Pons (tissue), 1 donor: ENCODE measurements at regions not wholly inside any gene's neighbourhood (a gene's known extent, or its start where the extent isn't known, plus 50 kb on each side); places are given as distances from the start of the nearest gene placed in this dataset.
A peak's percentile ranks its signal among the peaks of the same experiment; 100 is the strongest.

Experiments
- DNase-seq: peaks from one replicate; pipeline ENCODE4 v3.0.0-alpha.2; 2016; ENCODE audit warnings: low spot score

DNA sequence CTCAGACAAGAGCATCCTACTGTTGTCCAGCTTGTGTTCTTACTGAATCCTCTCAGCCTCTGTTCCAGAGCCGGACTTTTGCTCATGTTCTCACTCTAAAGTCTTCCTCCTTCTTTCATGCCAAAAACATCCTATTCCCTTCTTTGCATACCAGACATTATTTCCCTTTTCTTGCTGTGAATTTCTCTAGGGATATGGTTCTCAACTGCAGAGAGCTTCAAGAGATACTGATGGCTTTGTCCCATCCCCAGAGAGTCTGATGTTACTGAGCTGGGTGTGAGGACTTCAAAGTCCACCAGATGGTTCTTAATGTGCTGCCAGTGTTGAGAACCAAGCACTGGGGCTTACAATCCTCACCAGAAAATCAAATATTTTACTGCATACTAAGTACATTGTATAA, 98.6 kb upstream of the FER start:
- no peak for DNase-seq

- peak; percentile 75 for DNase-seq
Observed at GRCh38 chr5:108642170-108642906, 105.4 kb upstream of the FER start.

DNA sequence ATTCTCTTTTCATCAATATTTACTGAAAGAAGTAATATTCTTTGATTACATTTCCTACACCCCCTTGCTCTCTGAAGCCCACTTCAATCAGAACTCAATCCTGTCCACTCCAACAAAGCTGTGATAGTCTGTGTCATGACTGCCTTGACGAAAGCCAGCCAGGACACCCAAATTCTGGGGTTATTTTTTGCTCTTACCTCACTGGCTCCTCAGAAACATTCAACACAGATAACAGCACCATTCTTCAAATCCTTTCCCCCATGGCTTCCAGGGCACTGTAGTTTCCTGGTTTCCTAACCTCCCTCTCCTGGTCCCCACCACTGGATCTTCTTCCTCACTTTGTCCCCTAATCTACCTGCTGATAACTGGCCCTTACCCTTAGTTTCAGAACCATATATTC, 106.1 kb upstream of the FER start:
- no peak for DNase-seq

DNA sequence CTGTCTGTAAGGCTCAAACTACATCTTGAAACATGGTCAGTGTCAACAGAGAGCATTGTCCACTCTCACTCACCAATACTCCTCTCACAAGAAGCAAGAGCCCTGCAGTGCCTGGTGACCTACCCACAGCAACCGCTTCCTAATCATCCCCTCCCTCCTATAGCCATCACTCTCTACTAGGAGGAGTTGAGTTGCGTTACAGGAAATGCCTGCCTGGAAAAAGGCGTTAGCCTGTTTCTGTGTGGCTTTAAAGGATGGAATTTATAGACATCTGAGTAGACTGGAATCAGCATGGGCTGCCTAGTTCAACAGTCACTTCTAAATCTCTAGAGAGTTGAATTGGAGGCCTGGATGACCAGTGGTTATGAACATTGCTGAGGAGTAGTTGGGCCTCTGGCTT, 108.3 kb upstream of the FER start:
- no peak for DNase-seq

- no peak for DNase-seq
Observed at GRCh38 chr5:108638021-108638420, 109.7 kb upstream of the FER start.

GRCh38 chr5:108637134-108637533, 110.6 kb upstream of the FER start:
- no peak for DNase-seq

DNA sequence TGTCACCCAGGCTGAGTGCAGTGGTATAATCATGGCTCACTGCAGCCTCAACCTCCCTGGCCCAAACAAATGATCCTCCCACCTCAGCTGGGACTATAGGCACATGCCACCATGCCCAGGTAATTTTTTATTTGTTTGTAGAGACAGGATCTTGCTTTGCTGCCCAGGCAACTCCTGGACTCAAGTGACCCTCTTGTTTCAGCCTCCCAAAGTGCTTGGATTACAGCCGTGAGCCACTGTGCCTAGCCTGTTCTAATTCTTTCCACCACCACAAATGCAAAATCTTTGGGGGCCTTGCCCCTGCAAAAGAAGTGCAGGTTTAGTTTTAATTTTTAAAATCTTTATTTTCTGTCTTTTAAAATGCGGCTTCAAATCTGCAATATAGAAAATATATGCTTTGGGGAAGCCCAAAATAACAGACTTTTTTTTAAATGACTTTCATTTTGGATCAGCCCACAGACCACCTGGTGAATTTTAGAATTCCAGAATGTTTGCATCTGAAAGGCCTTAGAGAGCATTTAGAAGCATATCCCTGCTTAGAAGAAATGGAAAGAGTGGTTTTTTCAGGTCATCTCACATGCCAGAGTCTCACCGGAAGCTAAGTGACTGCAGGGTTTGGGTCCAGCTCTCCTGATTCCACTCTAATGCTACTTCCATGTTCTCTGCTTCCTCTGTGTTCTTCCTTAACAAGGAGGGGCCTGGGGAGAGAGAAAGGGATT, 111.4 kb upstream of the FER start:
- no peak for DNase-seq

- no peak for DNase-seq
Observed at GRCh38 chr5:108634617-108635288, 112.9 kb upstream of the FER start.

- DNase-seq: no peak
Observed at GRCh38 chr5:108634010-108634616, 113.6 kb upstream of the FER start.

GRCh38 chr5:108629779-108630528, 117.7 kb upstream of the FER start:
- DNase-seq: no peak

- no peak for DNase-seq
Observed at GRCh38 chr5:108625654-108626053, 122.0 kb upstream of the FER start.

GRCh38 chr5:108623826-108624225, 123.9 kb upstream of the FER start:
- DNase-seq: no peak

GRCh38 chr5:108620516-108620915, 127.2 kb upstream of the FER start:
- DNase-seq: no peak

DNA sequence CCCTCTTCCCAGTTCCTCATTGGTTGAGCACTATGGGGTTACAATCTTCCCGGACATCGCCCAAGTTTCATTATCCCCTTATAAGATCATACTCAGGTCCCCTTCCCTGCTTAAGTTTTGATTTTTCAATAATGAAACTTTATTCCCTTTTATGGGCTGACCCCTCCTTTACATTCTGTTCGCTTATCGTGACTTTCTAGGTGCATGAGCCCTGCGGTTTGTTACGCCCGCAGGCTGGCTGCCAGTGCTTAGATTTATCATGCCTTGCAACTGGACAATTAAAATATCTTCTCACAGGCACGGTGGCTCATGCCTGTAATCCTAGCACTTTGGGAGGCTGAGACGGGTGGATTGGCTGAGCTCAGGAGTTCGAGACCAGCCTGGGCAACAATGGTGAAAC, 127.9 kb upstream of the FER start:
- no peak for DNase-seq

GRCh38 chr5:108617467-108618435, 129.9 kb upstream of the FER start:
- no peak for DNase-seq

DNA sequence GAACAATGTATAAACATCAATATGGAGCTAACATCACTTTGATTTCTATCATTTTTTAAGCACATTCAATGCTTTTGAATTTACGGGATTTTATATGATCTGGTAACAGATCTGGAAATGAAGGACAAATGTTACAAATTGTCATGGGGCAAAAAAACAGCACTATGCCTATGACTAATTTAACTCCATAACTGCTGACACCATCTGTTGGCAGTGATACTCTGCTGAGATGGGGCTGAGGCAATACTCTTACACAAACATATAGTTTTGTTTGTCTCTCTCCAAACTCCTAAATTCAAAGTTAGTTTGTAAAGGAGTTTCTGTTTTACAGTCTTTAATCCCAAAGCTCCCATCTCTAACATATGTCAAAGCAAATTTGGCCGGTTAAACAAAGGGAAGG, 132.5 kb upstream of the FER start:
- no peak for DNase-seq

DNA sequence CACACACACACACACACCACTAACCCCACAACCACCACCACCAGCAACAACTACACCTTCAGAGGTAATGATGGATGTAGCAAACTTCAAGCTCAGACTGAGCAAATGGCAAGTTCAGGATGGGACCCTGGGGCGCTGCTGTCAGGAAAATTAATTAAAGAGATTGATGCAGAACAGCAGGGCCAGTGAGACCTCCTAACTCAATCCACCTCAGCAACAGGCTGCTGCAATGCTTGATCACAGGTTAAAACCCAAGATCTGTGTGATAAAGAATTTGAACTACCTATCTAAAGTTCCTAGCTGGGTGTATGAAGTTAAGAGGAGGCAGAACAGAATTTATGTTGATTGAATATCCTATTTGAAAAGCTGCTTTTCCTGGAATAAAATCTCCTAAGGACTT, 140.3 kb upstream of the FER start:
- no peak for DNase-seq

DNA sequence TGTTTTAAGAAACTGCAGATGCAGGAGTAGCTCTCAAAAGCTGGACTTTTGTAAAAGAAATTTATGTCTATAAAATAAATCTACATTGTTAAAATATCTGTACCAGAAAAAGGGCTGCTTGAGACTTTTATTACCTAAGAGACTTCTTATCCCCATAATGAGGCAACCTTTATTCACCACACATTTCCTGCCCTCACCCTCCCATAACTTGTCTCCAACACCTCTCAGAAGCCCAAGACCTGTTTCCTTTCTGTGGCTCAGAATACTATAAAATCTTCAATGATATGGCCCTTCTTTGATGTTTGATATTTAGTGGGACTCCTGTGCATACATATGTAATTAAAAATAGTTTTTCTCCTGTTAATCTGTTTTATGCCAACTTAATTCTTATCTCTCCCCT, 141.5 kb upstream of the FER start:
- DNase-seq: no peak

DNA sequence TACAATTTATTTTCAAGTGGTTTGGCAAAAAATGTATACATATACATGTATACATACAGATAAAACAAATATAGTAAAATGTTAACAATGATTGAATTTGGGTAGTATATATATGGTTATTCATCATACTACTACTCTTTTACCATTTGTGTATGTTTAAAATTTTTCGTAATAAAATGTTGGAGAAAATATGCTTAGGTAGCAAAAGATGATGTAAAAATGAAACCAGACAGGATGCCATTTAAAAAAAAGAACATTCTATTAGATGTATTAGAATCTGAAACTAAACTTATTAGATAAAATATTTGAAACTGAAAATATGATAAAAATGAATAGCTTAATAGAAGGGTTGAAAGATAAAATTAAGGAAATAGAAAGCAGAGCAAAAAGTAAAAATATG, 144.9 kb upstream of the FER start:
- no peak for DNase-seq

DNA sequence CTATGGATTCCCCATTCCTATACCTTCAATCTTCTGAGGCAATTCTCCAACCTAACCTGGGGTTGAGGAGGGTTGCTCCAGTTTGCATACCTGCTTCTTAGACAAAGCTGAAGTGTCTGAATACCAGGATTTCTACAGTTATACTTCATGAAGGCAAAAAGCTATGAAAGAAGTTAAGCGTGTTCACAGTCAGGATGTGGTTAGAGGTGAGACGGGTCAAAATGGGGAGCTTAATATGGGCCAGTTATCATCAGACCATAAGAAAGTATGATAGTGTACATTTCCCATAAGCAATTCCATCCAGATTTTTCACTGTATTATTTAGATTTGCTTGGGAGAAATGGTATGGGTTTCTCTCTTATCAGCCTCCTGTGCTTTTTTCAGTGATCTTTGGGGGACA, 156.9 kb upstream of the FER start:
- DNase-seq: no peak

- DNase-seq: no peak
Observed at GRCh38 chr5:108588323-108588722, 159.4 kb upstream of the FER start.
